ENCODE measurements at regions not wholly inside any gene's neighbourhood (a gene's known extent, or its start where the extent isn't known, plus 50 kb on each side); places are given as distances from the start of the nearest gene placed in this dataset.

GRCh38 chr2:168401048-168401556, 55.0 kb upstream of the CERS6 start:
- H3K27ac Mint-ChIP-seq, result no peak overlapping the region
- H3K4me1 Mint-ChIP-seq, result peaks cover 0 to 6% (median 6%) of the 10 kb centered on the region in 4 donors
- no peaks in the 10 kb centered on the region for H3K9me3 ChIP-seq (ENCODE audit: control insufficient read depth in 1 of 2, low read length in 2 of 2)
- no peak overlapping the region for H3K27ac ChIP-seq (ENCODE audit: low read depth, low read length)
- intact Hi-C loops (cut with micrococcal nuclease), result no loop called here
- no peak for DNase-seq
- H3K9me3 Mint-ChIP-seq, result peaks cover 0 to 5% (median 0%) of the 10 kb centered on the region in 8 donors
- ChIA-PET POLR2A (ENCODE audit: partially characterized antibody) (no interaction called here), CTCF (ENCODE audit: partially characterized antibody) (no interaction called here)
- H3K4me3 ChIP-seq (ENCODE audit: low read length in 2 of 2), result no peak overlapping the region
- no peaks in the 10 kb centered on the region for H3K36me3 Mint-ChIP-seq
- H3K27me3 ChIP-seq (ENCODE audit: insufficient read depth, low read length), result no peaks in the 10 kb centered on the region
- H3K36me3 ChIP-seq (ENCODE audit: insufficient read depth, low read length), result no peaks in the 10 kb centered on the region
- H3K4me3 Mint-ChIP-seq, result no peak overlapping the region
- H3K27me3 Mint-ChIP-seq, result peaks cover 0 to 2% of the 10 kb centered on the region in 2 donors
- peaks cover 5% of the 10 kb centered on the region for H3K4me1 ChIP-seq (ENCODE audit: insufficient read depth, low read length)

GRCh38 chr2:168401771-168402170, 54.3 kb upstream of the CERS6 start:
- DNase-seq, result no peak
- intact Hi-C loops (cut with micrococcal nuclease), result no loop called here
- Histone ChIP-seq H3K36me3 (ENCODE audit: insufficient read depth, low read length) (no peaks in the 10 kb centered on the region), H3K4me3 (ENCODE audit: low read length in 2 of 2) (no peak overlapping the region), H3K27me3 (ENCODE audit: insufficient read depth, low read length) (no peaks in the 10 kb centered on the region), H3K4me1 (ENCODE audit: insufficient read depth, low read length) (peaks cover 5% of the 10 kb centered on the region), H3K27ac (ENCODE audit: low read depth, low read length) (no peak overlapping the region), H3K9me3 (ENCODE audit: control insufficient read depth in 1 of 2, low read length in 2 of 2) (no peaks in the 10 kb centered on the region)
- H3K4me3 Mint-ChIP-seq, result no peak overlapping the region
- H3K4me1 Mint-ChIP-seq, result peaks cover 0 to 6% (median 6%) of the 10 kb centered on the region in 4 donors
- no peaks in the 10 kb centered on the region for H3K36me3 Mint-ChIP-seq
- no peak overlapping the region for H3K27ac Mint-ChIP-seq
- POLR2A ChIA-PET (ENCODE audit: partially characterized antibody), result no interaction called here
- peaks cover 0 to 7% (median under 1%) of the 10 kb centered on the region in 8 donors for H3K9me3 Mint-ChIP-seq
- H3K27me3 Mint-ChIP-seq, result peaks cover 0 to 2% of the 10 kb centered on the region in 2 donors
- CTCF ChIA-PET (ENCODE audit: partially characterized antibody), result no interaction called here

DNA sequence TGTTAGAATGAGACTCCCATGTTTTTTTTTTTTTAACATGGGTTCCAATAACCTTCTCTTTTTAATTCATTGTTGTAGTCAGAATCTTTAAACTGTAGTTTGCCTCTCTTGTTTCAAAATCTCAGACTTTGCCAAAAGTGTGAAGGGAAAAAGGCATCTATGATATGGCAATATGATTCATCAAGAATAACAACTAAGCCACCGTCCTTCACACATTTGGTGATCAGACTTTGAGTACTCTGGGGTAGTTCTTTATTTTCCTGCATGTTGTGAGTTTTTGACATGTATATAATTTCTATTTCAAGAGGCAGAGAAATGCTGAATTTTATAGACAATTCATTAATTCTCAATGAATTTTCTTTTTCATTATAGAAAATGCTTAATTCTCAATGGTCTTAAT, 53.5 kb upstream of the CERS6 start:
- H3K4me1 Mint-ChIP-seq, result peaks cover 0 to 6% (median 6%) of the 10 kb centered on the region in 4 donors
- Histone ChIP-seq H3K27me3 (ENCODE audit: insufficient read depth, low read length) (no peaks in the 10 kb centered on the region), H3K4me3 (ENCODE audit: low read length in 2 of 2) (no peak overlapping the region), H3K4me1 (ENCODE audit: insufficient read depth, low read length) (peaks cover 5% of the 10 kb centered on the region), H3K9me3 (ENCODE audit: control insufficient read depth in 1 of 2, low read length in 2 of 2) (no peaks in the 10 kb centered on the region), H3K27ac (ENCODE audit: low read depth, low read length) (no peak overlapping the region), H3K36me3 (ENCODE audit: insufficient read depth, low read length) (no peaks in the 10 kb centered on the region)
- H3K4me3 Mint-ChIP-seq, result no peak overlapping the region
- intact Hi-C loops (cut with micrococcal nuclease), result no loop called here
- H3K36me3 Mint-ChIP-seq, result no peaks in the 10 kb centered on the region
- no peak overlapping the region for H3K27ac Mint-ChIP-seq
- CTCF ChIA-PET (ENCODE audit: partially characterized antibody), result no interaction called here
- POLR2A ChIA-PET (ENCODE audit: partially characterized antibody), result no interaction called here
- peaks cover 0 to 13% (median 5%) of the 10 kb centered on the region in 8 donors for H3K9me3 Mint-ChIP-seq
- DNase-seq, result no peak
- peaks cover 0 to 2% of the 10 kb centered on the region in 2 donors for H3K27me3 Mint-ChIP-seq

GRCh38 chr2:168403736-168404135, 52.3 kb upstream of the CERS6 start:
- no peaks in the 10 kb centered on the region for H3K36me3 Mint-ChIP-seq
- POLR2A ChIA-PET (ENCODE audit: partially characterized antibody), result no interaction called here
- intact Hi-C loops (cut with micrococcal nuclease), result no loop called here
- peaks cover 0 to 2% of the 10 kb centered on the region in 2 donors for H3K27me3 Mint-ChIP-seq
- peaks cover 3 to 22% (median 13%) of the 10 kb centered on the region in 8 donors for H3K9me3 Mint-ChIP-seq
- H3K27ac Mint-ChIP-seq, result no peak overlapping the region
- no peak overlapping the region for H3K4me3 Mint-ChIP-seq
- CTCF ChIA-PET (ENCODE audit: partially characterized antibody), result no interaction called here
- Histone ChIP-seq H3K4me1 (ENCODE audit: insufficient read depth, low read length) (peaks cover 5% of the 10 kb centered on the region), H3K9me3 (ENCODE audit: control insufficient read depth in 1 of 2, low read length in 2 of 2) (no peaks in the 10 kb centered on the region), H3K27ac (ENCODE audit: low read depth, low read length) (no peak overlapping the region), H3K27me3 (ENCODE audit: insufficient read depth, low read length) (no peaks in the 10 kb centered on the region), H3K4me3 (ENCODE audit: low read length in 2 of 2) (no peak overlapping the region), H3K36me3 (ENCODE audit: insufficient read depth, low read length) (no peaks in the 10 kb centered on the region)
- H3K4me1 Mint-ChIP-seq, result peaks cover 0 to 6% (median 6%) of the 10 kb centered on the region in 4 donors
- DNase-seq, result no peak

DNA sequence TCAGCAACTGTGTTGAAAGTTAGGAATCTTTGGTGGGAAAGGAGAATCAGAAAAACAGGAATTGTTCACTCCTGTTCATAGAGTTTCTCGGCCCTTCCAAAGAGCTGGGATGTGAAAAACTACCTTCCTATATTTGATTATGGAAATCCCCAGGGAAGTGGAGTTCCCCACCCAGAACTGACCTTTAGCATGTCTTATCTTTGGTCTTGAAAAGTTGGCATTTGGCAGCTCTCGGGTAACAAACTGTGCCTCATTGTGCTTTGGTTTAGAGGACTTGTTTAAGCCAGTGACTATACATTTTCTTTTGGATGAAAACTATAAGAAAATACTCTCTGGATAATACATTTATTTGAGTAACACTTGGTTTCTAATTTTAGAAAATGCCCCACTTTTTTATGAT, 51.3 kb upstream of the CERS6 start:
- Mint-ChIP-seq H3K4me1 (peaks cover 0 to 6% (median 6%) of the 10 kb centered on the region in 4 donors), H3K9me3 (peaks cover 0 to 21% (median 15%) of the 10 kb centered on the region in 8 donors), H3K36me3 (no peaks in the 10 kb centered on the region), H3K27ac (no peak overlapping the region), H3K27me3 (peaks cover 2% of the 10 kb centered on the region in 2 donors), H3K4me3 (no peak overlapping the region)
- H3K27me3 ChIP-seq (ENCODE audit: insufficient read depth, low read length), result no peaks in the 10 kb centered on the region
- H3K9me3 ChIP-seq (ENCODE audit: control insufficient read depth in 1 of 2, low read length in 2 of 2), result no peaks in the 10 kb centered on the region
- no peaks in the 10 kb centered on the region for H3K36me3 ChIP-seq (ENCODE audit: insufficient read depth, low read length)
- peaks cover 5% of the 10 kb centered on the region for H3K4me1 ChIP-seq (ENCODE audit: insufficient read depth, low read length)
- intact Hi-C loops (cut with micrococcal nuclease), result no loop called here
- no peak overlapping the region for H3K27ac ChIP-seq (ENCODE audit: low read depth, low read length)
- CTCF ChIA-PET (ENCODE audit: partially characterized antibody), result no interaction called here
- POLR2A ChIA-PET (ENCODE audit: partially characterized antibody), result no interaction called here
- DNase-seq, result no peak
- H3K4me3 ChIP-seq (ENCODE audit: low read length in 2 of 2), result no peak overlapping the region

Measured in CD4-positive, alpha-beta memory T cell (primary cell).